Keratinocyte (primary cell): ENCODE measurements at regions not wholly inside any gene's neighbourhood (a gene's known extent, or its start where the extent isn't known, plus 50 kb on each side); places are given as distances from the start of the nearest gene placed in this dataset.

Experiments
- DNase-seq: peaks from one replicate; pipeline ENCODE4 v3.0.0-alpha.2; 2011; ENCODE audit warnings: low read depth, missing footprints, low spot score
- FAIRE-seq: peaks from 2 replicates; lab custom pipeline; 2011; peaks lifted over from hg19 to GRCh38; lab: Jason Lieb, UNC
- H2AFZ ChIP-seq: 2 replicates; pipeline ENCODE4 v1.6.0; 2012; ENCODE audit warnings: low read length, control low read depth, inconsistent platforms; ENCODE audit not compliant: control insufficient read depth
- H3K27ac ChIP-seq: 2 replicates; pipeline ENCODE4 v1.5.1; 2011; ENCODE audit warnings: low read length; ENCODE audit not compliant: control insufficient read depth, insufficient read depth
- H3K27me3 ChIP-seq: 3 replicates; pipeline ENCODE4 v1.6.0; 2011; ENCODE audit warnings: low read length; ENCODE audit not compliant: control insufficient read depth, insufficient read depth; ENCODE audit errors: extremely low read depth
- H3K36me3 ChIP-seq, 2 experiments: 2 replicates in 1 of 2; 3 replicates in 1 of 2; pipeline ENCODE4 v1.5.1; 2011; ENCODE audit warnings: low read length in 2 of 2, mild to moderate bottlenecking in 1 of 2; ENCODE audit not compliant: control insufficient read depth in 2 of 2, insufficient read depth in 2 of 2; ENCODE audit errors: extremely low read depth in 1 of 2
- H3K4me1 ChIP-seq: 3 replicates; pipeline ENCODE4 v1.5.1; 2011; ENCODE audit warnings: low read length; ENCODE audit not compliant: control insufficient read depth, insufficient read depth; ENCODE audit errors: extremely low read depth
- H3K4me2 ChIP-seq: 3 replicates; pipeline ENCODE4 v1.6.0; 2011; ENCODE audit warnings: low read depth, low read length; ENCODE audit not compliant: control insufficient read depth, insufficient read depth; ENCODE audit errors: extremely low read depth
- H3K4me3 ChIP-seq, 3 experiments: fragments of 200-600 bp in 1 of 3; sonication (generic) in 1 of 3; 2 replicates in 2 of 3; 3 replicates in 1 of 3; pipeline ENCODE4 v1.5.1; 2011 to 2016; ENCODE audit warnings: low read length in 3 of 3, mild to moderate bottlenecking in 3 of 3, control low read depth in 2 of 3, inconsistent platforms in 1 of 3, low read depth in 1 of 3, mixed read lengths in 1 of 3, mixed run types in 1 of 3, moderate library complexity in 1 of 3; ENCODE audit not compliant: control insufficient read depth in 2 of 3, insufficient read depth in 2 of 3; ENCODE audit errors: extremely low read depth in 1 of 3
- H3K79me2 ChIP-seq: 2 replicates; pipeline ENCODE4 v1.6.0; 2012; ENCODE audit warnings: low read length; ENCODE audit not compliant: control insufficient read depth, insufficient read depth
- H3K9ac ChIP-seq: 3 replicates; pipeline ENCODE4 v1.6.0; 2011; ENCODE audit warnings: low read length; ENCODE audit not compliant: control insufficient read depth, insufficient read depth; ENCODE audit errors: extremely low read depth
- H3K9me1 ChIP-seq: 3 replicates; pipeline ENCODE4 v1.6.0; 2011; ENCODE audit warnings: low read length; ENCODE audit not compliant: control insufficient read depth, insufficient read depth; ENCODE audit errors: extremely low read depth
- H3K9me3 ChIP-seq: 2 replicates; pipeline ENCODE4 v1.5.1; 2012; ENCODE audit warnings: low read depth, low read length; ENCODE audit not compliant: control insufficient read depth
- H4K20me1 ChIP-seq: 3 replicates; pipeline ENCODE4 v1.6.0; 2011; ENCODE audit warnings: low read length; ENCODE audit not compliant: control insufficient read depth, insufficient read depth; ENCODE audit errors: extremely low read depth
- EZH2 ChIP-seq: IDR thresholded peaks from one replicate; pipeline ENCODE4 v1.6.1; 2012; ENCODE audit warnings: inconsistent platforms, mild to moderate bottlenecking, low read length, moderate library complexity
- dilution Hi-C: fragments of 300-500 bp; cut with MboI; formaldehyde crosslinking; loops from one replicate; pipeline ENCODE4 v1.7.0; 2020; ENCODE audit warnings: low sequenced_read_pairs; ENCODE audit not compliant: extremely low pct_ligation_motif_present
- TF ChIP-seq, protein P1 (sequence below), 3 experiments: IDR thresholded peaks in 1 of 3; conservative IDR thresholded peaks in 1 of 3; optimal IDR thresholded peaks in 1 of 3; 2 replicates in 2 of 3; 3 replicates in 1 of 3; pipeline versions ENCODE3 to v1.5.1; 2011; ENCODE audit warnings: low read length in 3 of 3, mild to moderate bottlenecking in 3 of 3, moderate library complexity in 2 of 3, control low read depth in 1 of 3, inconsistent platforms in 1 of 3; ENCODE audit not compliant: insufficient read depth in 2 of 3; ENCODE audit errors: extremely low read depth in 1 of 3

DNA sequence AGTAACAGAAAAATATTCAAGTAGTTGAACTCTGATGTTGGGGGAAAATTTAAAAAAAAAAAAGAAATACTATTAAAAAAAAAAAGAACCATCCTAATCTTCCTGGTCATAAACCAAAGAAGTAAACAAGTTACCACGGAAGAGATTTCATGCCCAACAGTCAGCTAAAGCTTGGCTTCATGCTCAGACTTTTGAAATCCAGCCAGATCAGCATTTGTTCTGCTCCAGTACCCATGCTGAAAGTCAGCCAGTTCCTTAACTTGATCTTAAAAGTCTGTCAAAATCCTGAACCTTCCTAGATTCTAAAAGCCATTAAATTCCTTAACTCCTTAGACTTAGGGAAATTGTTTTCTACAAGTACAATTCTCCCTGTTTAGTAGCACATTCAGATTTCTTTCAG lies 908.7 kb upstream of the CDH9 start:
- Histone ChIP-seq H2AFZ (no peak overlapping the region), H3K9me3 (no peaks in the 10 kb centered on the region), H3K36me3 (no peaks in the 10 kb centered on the region), H3K9ac (no peak overlapping the region), H3K27ac (no peak overlapping the region), H3K4me3 (no peak overlapping the region), H3K27me3 (no peaks in the 10 kb centered on the region), H3K4me2 (no peak overlapping the region), H3K9me1 (no peaks in the 10 kb centered on the region), H4K20me1 (no peaks in the 10 kb centered on the region), H3K79me2 (no peaks in the 10 kb centered on the region), H3K4me1 (no peaks in the 10 kb centered on the region)
- no peak for FAIRE-seq
- dilution Hi-C loops: no loop called here
- no peak for DNase-seq
- TF ChIP-seq, protein P1, sequence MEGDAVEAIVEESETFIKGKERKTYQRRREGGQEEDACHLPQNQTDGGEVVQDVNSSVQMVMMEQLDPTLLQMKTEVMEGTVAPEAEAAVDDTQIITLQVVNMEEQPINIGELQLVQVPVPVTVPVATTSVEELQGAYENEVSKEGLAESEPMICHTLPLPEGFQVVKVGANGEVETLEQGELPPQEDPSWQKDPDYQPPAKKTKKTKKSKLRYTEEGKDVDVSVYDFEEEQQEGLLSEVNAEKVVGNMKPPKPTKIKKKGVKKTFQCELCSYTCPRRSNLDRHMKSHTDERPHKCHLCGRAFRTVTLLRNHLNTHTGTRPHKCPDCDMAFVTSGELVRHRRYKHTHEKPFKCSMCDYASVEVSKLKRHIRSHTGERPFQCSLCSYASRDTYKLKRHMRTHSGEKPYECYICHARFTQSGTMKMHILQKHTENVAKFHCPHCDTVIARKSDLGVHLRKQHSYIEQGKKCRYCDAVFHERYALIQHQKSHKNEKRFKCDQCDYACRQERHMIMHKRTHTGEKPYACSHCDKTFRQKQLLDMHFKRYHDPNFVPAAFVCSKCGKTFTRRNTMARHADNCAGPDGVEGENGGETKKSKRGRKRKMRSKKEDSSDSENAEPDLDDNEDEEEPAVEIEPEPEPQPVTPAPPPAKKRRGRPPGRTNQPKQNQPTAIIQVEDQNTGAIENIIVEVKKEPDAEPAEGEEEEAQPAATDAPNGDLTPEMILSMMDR (optimal IDR thresholded peaks at IDR 0.05 in 1 of 3, IDR thresholded peaks at IDR 0.05 in 1 of 3, conservative IDR thresholded peaks at IDR 0.05 in 1 of 3; ENCODE audit: extremely low read depth in 1 of 3, insufficient read depth in 2 of 3, low read length in 3 of 3): no peak
- no peak for TF ChIP-seq EZH2

DNA sequence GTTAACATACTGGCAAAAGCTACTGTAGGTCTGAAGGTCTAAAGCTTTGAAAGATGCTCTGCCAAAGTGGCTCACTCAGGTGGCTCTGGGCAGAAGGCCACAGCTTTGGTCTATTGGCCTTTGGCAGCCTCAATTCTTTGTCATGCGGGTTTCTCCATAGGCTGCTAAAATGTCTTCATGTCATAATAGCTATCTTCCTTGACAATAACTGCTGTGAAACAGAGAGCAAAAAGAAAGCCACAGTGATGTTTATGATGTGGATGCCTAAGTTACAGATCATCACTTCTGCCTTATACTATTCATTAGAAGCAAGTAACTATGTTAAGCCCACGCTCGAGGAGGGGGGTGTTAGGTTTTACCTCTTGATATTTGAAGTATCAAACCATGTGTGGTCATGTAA lies 906.1 kb upstream of the CDH9 start:
- FAIRE-seq: no peak
- H3K4me2 ChIP-seq: no peak overlapping the region
- dilution Hi-C loops: no loop called here

More for the DNA sequence above, 906.1 kb upstream of the CDH9 start:
- no peak overlapping the region for H3K27ac ChIP-seq
- H3K9me3 ChIP-seq: no peaks in the 10 kb centered on the region
- H3K27me3 ChIP-seq: no peaks in the 10 kb centered on the region
- H2AFZ ChIP-seq: no peak overlapping the region
- no peaks in the 10 kb centered on the region for H3K4me1 ChIP-seq
- no peak overlapping the region for H3K9ac ChIP-seq
- DNase-seq: no peak
- H3K9me1 ChIP-seq: no peaks in the 10 kb centered on the region
- no peaks in the 10 kb centered on the region for H4K20me1 ChIP-seq
- no peaks in the 10 kb centered on the region for H3K79me2 ChIP-seq
- no peaks in the 10 kb centered on the region for H3K36me3 ChIP-seq
- H3K4me3 ChIP-seq: no peak overlapping the region
- no peak for TF ChIP-seq EZH2
- TF ChIP-seq, protein P1 (optimal IDR thresholded peaks at IDR 0.05 in 1 of 3, IDR thresholded peaks at IDR 0.05 in 1 of 3, conservative IDR thresholded peaks at IDR 0.05 in 1 of 3; ENCODE audit: extremely low read depth in 1 of 3, insufficient read depth in 2 of 3, low read length in 3 of 3): no peak
